ENCODE measurements at regions not wholly inside any gene's neighbourhood (a gene's known extent, or its start where the extent isn't known, plus 50 kb on each side); places are given as distances from the start of the nearest gene placed in this dataset.
"Not testable (repeated sequence)": the region's sequence is repeated elsewhere in the genome, so short reads cannot be mapped to it uniquely, and the experiment has no call there.

GRCh38 chr16:29271721-29272675, 134.5 kb downstream of the NPIPB11 start:
- not testable (repeated sequence) for H3K27ac ChIP-seq, H3K9me3 ChIP-seq, H3K27me3 ChIP-seq, H3K36me3 ChIP-seq, H3K4me1 ChIP-seq, DNase-seq, H3K4me3 ChIP-seq
- WGBS, 2 donors: 86% methylated on average over 10 to 12 of the region's 19 CpGs
- peak; percentile 24 to 73 for ATAC-seq (ENCODE audit: low FRiP score in 2 of 2)

DNA sequence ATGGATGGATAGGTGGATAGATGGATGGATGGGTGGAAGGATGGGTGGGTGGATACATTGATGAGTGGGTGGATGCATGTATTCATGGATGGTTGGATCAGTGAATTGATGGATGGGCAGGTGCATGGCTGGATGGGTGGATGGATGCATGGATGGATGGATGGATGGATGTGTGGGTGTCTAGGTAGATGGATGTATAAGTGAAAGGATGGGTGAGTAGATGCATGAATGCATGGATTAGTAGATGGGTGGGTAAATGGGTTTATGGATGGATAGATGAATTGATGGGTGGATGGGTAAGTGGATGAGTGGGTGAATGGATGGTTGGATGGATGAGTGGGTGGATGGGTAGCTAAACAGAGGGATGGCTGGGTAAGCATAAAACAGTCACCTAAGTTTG, 135.6 kb downstream of the NPIPB11 start:
- not testable (repeated sequence) for DNase-seq; H3K36me3 ChIP-seq; ATAC-seq (ENCODE audit: low FRiP score in 2 of 2); H3K4me1 ChIP-seq; H3K27me3 ChIP-seq; H3K27ac ChIP-seq; H3K9me3 ChIP-seq; H3K4me3 ChIP-seq

DNA sequence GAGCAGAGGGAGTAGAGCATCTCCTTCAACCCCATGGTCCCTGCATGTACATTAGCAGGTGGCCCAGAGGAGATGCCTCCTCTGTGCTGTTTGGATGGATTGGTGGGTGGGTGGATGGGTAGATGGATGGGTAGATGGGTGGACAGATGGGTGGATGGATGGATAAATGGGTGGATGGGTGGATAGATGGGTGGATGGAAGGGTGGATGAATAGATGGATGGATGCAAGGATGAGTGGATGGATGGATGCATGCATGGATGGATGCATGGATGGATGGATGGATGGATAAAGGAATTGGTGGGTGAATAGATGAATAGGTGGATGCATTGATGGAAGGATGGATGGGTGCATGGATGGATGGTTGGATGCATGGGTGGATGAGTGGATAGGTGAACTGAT, 136.5 kb downstream of the NPIPB11 start:
- not testable (repeated sequence) for H3K4me1 ChIP-seq; H3K27me3 ChIP-seq; H3K4me3 ChIP-seq; H3K27ac ChIP-seq; ATAC-seq (ENCODE audit: low FRiP score in 2 of 2); H3K36me3 ChIP-seq; H3K9me3 ChIP-seq; DNase-seq

GRCh38 chr16:29269192-29269811, 137.2 kb downstream of the NPIPB11 start:
- H3K4me3 ChIP-seq; H3K4me1 ChIP-seq; DNase-seq; H3K36me3 ChIP-seq; H3K27me3 ChIP-seq; H3K27ac ChIP-seq; H3K9me3 ChIP-seq; ATAC-seq (ENCODE audit: low FRiP score in 2 of 2): not testable (repeated sequence)
- WGBS, 2 donors: 69 to 70% methylated on average over 8 to 10 of the region's 10 CpGs

DNA sequence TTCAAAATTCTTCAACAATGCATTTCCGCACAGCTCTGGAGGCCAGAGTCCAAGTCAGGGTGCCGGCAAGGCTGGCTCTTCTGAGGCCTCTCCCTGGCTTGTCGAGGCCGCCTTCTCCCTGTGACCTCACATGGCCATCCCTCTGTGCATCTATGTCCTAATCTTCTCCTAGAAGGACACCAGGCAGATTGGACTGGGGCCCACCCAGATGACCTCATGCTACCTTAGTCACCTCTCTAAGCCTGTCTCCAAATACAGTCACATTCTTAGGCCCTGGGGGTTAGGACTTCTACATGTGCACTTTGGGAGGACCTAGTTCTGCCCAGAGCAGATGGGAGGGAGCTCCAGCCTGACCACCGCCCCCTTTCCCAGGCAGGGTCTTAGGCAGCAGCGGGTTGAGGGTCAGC, 137.7 kb downstream of the NPIPB11 start:
- H3K27ac ChIP-seq, H3K36me3 ChIP-seq, DNase-seq, H3K27me3 ChIP-seq, H3K4me3 ChIP-seq, H3K9me3 ChIP-seq: not testable (repeated sequence)
- peaks cover 4 to 10% (median 6%) of the 10 kb centered on the region in 4 donors for H3K4me1 ChIP-seq
- ATAC-seq (ENCODE audit: low FRiP score in 2 of 2): peak in 1 of 2 donors; percentile 50
- 95% methylated on average over 4 to 6 of the region's 6 CpGs for WGBS, 2 donors

DNA sequence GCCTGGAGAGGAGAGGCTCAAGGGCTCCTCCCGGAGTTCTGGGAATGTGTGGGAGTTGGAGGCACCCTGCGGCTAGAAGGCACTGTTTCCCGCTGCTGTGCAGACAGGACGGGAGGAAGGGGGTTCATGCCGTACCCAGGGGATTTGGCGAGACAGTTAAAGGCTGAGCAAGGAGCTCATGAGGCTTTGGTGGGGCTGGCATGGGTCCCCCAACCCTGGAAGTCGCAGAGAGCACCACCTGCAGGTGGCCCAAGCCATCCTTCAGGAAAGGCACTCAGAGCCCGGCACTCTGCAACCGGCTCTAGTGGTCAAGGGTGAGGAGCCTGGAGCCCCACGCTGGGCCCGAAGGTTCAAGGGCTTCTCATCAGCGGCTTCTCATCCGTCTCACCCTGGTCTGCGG, 138.2 kb downstream of the NPIPB11 start:
- H3K4me1 ChIP-seq: peaks cover 4 to 10% (median 6%) of the 10 kb centered on the region in 4 donors
- H3K27ac ChIP-seq; DNase-seq; H3K4me3 ChIP-seq; H3K27me3 ChIP-seq; ATAC-seq (ENCODE audit: low FRiP score in 2 of 2); H3K36me3 ChIP-seq; H3K9me3 ChIP-seq: not testable (repeated sequence)
- WGBS, 2 donors: 85 to 90% methylated on average over 13 to 14 of the region's 14 CpGs

GRCh38 chr16:29267891-29268290, 138.6 kb downstream of the NPIPB11 start:
- H3K9me3 ChIP-seq; H3K27me3 ChIP-seq; DNase-seq; H3K36me3 ChIP-seq; H3K4me3 ChIP-seq; ATAC-seq (ENCODE audit: low FRiP score in 2 of 2); H3K27ac ChIP-seq: not testable (repeated sequence)
- H3K4me1 ChIP-seq: peaks cover 4 to 10% (median 6%) of the 10 kb centered on the region in 4 donors
- WGBS, 2 donors: 80 to 82% methylated on average over 2 to 6 of the region's 6 CpGs

DNA sequence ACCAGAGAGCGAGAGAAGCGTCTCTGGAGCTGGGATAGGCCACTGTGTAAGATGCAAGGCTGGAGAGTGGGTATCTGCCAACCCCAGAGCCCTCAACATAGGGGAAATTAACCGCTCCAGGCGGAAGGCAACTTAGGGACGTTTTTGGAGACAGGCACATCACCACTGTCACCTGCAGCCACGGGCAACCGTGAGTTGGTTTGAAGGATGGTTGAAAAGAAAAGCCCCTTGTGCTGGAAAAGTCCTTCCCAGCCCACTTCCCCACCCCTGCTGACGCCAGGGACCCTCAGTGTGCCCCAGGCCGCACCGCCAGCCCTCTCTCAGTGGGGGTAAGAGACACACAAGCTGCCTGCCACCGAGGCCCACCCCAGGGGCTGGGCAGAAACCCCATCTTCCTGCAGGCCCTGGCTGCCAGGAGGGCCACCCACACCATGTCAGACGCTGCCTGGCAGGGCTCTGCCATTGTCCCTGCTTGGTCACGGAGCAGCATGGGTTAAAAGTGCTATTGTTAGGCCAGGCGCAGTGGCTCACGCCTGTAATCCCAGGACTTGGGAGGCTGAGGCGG, 139.4 kb downstream of the NPIPB11 start:
- 77 to 92% methylated on average over 3 to 15 of the region's 16 CpGs for WGBS, 2 donors
- H3K9me3 ChIP-seq; H3K27ac ChIP-seq; H3K27me3 ChIP-seq; ATAC-seq (ENCODE audit: low FRiP score in 2 of 2); H3K4me3 ChIP-seq; DNase-seq; H3K36me3 ChIP-seq: not testable (repeated sequence)
- H3K4me1 ChIP-seq: peaks cover 4 to 10% (median 6%) of the 10 kb centered on the region in 4 donors

DNA sequence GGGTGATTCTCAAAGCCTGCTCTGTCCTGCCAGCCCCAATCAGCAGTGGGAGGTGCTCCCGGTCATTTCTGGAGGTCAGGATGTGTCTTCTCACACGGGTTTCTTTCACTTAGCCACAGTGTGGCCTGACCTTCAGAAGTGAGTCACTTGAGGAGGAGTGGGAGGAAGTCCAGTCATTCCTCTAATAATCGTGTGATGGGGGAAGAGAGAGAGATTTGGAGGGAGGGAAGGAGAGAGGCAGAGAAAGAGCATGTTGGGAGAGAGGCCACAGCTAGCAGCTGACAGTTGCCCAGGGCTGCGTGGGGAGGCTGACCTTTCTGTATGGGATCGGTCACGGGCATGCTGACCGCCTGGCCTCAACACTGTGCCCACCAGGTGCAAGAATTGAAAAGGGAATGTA, 139.9 kb downstream of the NPIPB11 start:
- not testable (repeated sequence) for H3K27ac ChIP-seq, H3K27me3 ChIP-seq, H3K36me3 ChIP-seq, H3K9me3 ChIP-seq, H3K4me3 ChIP-seq, DNase-seq
- WGBS, 2 donors: 51 to 71% methylated on average over 5 to 7 of the region's 7 CpGs
- peak in 1 of 2 donors; percentile 15 for TF ChIP-seq POLR2AphosphoS5 (IDR thresholded peaks at IDR 0.05)
- ATAC-seq (ENCODE audit: low FRiP score in 2 of 2): peak in 1 of 2 donors; percentile 66
- peaks cover 4 to 10% (median 7%) of the 10 kb centered on the region in 4 donors for H3K4me1 ChIP-seq
